Activated CD8-positive, alpha-beta memory T cell treated with anti-CD3 and anti-CD28 coated beads for 24 hours (primary cell): ENCODE measurements at regions not wholly inside any gene's neighbourhood (a gene's known extent, or its start where the extent isn't known, plus 50 kb on each side); places are given as distances from the start of the nearest gene placed in this dataset.
"Not testable (repeated sequence)": the region's sequence is repeated elsewhere in the genome, so short reads cannot be mapped to it uniquely, and the experiment has no call there.

Experiments
- DNase-seq: peaks from one replicate; pipeline ENCODE4 v3.0.0-alpha.2; 2020

DNA sequence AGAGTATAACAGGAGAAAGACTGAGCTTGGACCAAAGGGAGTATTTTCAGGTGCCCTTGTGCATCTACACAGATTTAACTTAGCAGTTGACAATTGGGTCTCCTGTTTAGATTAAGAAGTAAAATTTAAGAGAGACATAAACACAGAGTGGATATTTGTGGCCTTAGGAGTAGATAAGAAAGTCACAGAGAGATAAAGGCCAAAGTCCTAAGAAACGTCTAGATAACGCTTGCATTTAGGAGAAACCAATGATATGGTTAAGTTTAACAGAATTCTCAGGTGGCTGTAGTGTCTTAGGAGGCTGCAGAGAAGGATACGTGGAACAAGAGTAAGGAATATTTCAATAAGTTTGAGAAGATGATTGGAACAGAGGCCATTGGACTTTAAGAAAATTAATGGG lies 155.0 kb upstream of the DAB2 start:
- DNase-seq, result no peak

DNA sequence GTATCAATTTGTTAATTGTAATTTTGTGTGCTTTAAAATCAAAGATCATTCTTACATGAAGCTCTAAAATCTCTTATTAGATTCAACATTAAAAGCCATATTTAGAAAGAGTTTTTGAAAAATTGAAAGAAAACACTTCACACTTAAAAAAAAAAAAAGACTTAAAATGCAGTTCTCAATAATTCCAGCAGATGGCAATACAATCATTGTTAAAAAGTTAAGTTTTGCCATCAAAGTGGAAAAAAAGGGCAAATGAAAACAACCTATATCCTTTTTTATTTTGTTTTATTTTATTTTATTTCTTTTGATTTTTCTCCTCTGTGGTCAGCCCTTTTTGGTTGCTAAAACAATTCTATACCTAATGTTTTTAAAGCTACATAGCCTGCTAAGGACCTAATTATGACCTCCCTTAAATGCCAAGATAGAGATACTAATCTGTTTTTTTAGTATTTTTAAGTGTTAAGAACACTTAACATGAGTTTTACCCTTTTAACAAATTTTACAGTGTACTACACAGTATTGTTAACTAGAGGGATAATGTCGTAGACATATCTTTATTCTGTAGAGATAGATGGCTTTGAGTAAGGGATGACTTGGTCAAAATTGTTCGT lies 154.2 kb upstream of the DAB2 start:
- no peak for DNase-seq

DNA sequence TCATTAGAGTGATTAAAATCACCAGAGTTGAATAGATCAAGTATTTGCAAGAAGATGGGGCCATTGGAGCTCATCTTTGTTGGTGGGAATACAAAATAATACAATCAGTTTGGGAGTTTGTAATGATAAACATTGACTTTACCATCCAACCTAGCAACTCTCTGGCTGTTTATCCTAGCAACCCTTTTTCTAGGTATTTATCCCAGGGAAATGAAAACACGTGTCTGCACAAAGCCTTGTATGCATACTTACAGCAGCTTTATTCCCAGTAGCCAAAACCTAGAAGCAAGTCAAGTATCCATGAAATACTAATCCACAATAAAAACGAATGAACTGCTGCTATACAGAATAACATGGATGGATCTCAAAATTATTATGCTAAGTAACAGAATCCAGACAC lies 152.7 kb upstream of the DAB2 start:
- DNase-seq, result no peak

DNA sequence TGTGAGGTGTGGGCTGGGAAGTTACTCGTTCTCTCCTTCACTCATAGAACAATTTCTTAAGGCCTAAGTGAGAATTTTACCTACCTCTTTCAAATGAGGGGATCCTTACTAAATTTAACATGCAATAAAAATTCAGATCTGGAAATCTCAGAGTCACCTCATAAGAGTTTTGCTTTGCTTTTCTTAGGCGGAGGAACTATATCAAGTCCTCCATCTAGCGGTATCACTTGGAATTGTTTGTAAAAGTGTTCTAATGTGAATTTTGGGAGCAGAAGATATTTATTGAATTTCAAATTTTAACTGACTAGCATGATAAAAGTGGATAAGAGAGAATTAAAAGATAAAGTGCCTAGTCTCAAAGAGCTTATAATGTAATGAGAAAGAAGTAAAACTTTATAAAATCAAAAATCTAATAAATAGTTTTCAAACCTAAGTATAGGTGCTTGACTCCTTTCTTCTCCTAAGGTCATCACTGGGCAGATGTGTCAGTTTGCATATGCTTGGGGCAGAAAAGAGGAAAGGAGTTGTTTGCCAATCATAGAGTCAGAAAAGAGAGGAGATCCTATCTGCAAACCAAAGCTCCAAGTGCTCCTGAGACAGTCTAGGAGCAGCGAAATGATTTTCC lies 145.7 kb upstream of the DAB2 start:
- no peak for DNase-seq

DNA sequence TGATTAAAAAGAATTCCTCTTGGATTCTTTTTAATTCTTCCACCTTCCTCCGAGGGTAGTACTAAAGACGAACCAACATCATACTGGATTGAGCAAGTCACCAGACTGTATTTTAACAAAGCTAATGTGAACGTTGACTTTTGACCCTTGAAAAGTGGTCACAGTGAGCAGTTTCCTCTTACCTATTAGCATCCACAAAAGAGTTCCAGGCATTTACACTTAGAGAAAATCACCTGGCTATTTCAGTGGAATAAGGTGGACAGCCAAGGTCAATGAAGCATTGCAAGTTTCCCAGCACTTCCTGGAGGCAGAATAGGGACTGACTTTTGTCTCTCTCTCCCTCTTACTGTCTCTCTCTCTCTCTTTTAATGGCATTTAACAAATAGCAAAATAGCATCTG lies 145.1 kb upstream of the DAB2 start:
- no peak for DNase-seq

DNA sequence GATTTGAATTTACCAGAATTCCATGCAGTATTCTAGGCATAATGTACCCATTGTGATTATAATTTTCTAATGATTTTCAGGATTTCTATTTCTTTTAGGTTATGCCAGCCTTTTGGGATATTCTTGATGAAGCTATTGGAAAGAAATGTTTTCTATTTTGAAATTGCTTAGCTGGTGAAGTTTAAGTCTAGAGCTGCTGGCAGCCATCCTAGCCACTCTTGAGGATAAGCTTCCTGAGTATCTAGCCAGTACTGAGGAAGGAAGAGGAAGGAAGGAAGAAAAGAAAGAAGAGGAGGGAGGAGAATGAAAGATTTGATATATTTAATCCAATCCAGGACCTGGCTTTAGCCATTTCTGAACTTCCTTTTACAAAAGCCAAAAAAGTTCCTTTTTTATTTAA lies 142.1 kb upstream of the DAB2 start:
- no peak for DNase-seq

DNA sequence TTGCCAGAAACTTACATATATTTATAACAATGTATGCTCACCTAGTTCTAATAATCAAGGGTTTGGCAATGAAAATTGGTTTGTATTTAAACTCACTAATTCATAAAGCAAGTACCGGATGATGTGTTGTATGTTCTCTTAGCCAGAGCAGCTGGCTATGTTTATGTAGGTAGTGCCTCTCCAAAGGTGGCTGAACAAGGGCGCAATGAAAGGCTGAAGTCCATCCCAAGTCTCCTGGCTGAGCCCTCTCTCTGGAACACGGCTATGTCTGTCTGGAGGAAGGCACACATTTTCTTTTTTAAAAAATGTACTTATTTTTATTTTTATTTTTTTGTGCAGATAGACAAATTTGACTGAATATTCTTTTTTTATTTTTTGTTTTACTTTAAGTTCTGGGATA lies 141.2 kb upstream of the DAB2 start:
- DNase-seq, result no peak

DNA sequence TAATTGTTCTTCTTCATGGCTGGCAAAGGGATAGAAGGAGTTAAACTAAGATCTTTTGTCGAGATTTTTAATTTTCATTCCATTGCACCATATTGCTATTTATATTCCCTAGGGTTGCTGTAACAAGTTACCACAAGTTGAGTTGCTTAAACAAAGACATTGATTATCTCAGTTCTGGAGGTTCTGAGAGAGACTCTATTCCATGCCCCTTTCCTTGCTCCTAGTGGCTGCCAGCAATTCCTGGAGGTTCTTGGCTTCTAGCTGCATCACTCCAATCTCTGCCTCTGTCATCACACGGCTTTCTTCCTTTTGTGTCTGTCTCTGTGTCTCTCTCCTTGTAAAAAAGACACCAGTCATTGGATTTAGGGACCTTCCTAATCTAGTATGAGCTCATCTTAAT lies 136.6 kb upstream of the DAB2 start:
- DNase-seq, result no peak

DNA sequence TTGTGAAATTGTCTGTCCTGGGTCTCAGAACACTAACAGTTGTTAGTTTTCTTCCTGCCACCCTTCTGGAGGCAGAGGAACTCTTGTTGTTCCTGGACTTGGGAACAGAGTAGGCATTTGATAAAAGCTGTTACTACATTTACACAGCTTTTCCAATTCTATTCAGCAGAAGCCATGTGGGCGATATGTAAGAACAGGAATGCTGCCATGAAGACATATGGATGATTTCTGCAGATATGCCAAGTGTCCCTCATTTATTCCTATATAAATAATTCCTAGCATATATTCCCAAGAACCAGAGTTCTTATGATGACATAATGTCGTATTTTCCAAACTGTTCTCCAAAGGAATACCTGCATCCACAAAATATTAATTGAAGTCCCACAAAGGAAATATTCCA lies 135.9 kb upstream of the DAB2 start:
- no peak for DNase-seq

DNA sequence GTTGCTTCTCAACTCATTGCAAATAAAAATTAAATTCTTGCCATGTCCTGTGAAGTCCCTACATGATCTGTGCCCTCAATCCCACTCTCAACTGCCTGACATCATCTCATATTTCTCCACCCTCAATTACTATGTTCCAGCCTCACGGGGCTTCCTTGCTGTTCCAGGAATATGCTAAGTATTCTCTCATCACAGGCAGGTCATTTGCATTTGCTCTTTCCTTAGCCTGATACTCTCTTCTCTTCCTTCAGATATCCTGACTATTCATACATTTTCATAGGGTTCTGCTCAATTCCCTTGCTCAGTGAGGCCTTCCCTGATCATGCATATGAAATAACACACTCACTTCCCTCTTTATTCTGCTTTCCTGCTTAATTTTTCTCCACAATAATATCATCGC lies 135.1 kb upstream of the DAB2 start:
- no peak for DNase-seq

DNA sequence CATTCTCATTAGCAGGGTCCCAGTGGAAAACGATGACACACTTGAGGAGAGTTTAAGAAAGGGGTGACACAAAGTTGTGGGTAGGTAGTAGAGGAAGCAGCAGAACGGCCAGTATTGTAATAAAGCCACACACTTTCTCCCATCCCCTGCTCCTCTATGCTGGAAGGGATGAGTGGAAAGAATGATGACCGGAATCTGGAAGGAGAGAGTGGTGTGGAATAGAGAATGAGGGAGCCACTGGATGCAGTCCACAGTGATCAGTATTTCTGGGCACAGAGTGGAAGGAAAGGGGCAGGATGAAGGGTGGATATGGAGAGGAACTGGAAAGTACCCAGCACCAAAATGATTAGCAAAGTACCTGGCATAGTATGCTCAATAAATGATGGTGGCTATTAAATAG lies 133.8 kb upstream of the DAB2 start:
- DNase-seq, result no peak

DNA sequence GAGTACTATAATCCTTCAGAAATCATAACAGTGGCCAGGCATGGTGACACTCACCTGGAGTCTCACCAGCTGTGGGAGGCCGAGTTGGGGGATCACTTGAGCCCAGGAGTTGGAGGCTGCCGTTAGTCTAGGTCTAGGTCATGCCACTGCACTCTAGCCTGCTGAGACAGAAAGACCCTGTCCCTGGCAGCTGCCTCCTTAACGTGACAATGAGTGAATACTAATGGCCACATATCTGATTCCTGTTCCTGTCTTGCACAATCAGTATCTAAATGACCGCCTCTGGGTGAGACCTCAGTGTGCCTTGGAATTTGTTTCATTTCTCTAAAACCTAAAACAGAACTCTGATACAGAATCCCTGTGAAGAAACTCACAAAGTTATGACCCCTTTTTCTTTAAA lies 131.0 kb upstream of the DAB2 start:
- DNase-seq, result no peak

DNA sequence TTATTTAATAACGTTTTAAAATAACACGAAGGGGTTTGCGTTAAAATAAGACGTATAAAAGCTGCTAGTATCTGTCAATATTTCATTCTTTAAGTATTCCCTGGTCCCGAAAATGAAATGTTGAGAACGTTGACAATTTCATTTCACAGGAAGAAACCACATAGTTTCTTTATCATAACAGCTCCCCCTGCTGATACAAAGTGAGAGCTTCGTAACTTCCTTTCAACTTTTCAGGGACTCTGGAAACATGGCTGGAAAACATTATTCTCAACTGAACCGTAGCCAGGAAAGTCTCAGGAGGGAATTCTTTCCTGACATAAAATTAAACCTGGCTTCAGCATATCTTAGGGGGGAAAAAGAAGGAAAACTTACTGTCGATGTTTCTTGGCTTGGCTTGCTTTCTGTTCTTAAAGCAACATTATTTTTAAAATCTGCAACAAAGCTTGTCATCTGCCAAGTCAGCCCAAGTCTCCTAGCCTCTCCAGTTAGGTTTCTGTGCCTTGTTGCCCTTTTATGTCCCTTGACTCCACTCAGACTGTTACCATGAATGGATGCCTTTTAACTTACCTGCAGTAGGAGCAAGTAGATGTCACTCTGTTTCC lies 122.9 kb upstream of the DAB2 start:
- DNase-seq, result no peak

DNA sequence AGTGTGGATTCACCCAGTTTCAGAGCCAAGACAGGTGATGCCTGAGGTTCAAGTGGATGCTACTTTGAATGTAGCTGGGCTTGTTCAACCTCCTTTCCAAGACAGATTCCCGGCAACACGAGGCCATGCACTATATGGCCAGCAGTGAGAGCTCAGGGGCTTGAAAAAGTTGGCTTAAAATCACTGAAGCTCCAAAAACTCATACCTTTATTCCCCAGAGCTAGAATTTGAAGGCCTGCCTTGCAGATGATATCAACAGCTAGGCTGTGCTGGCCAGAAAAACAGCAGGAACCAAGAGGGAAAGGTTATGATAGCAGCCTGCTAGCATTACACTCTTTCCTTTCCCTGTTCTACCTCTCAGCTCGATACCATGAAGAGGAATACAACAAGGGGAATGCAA lies 120.2 kb upstream of the DAB2 start:
- DNase-seq, result no peak

DNA sequence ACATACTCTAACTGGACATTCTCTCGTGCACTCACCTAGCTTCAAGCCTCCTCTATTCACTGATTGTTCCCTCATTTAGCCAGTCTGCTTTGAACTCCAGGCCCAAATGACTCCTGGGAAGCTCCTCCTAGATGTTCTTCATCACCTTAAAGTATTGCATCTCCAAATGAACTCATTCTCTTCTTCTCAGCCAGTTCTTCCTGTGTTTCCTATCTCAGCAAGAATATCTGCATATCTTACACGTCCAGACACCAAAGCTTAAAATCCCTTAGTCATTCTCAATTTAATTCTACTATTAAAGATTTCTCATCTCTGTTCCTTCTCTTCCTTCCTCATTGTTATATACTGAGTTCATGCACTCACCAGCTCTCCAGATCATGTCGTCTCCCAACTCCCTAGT lies 118.6 kb upstream of the DAB2 start:
- no peak for DNase-seq

DNA sequence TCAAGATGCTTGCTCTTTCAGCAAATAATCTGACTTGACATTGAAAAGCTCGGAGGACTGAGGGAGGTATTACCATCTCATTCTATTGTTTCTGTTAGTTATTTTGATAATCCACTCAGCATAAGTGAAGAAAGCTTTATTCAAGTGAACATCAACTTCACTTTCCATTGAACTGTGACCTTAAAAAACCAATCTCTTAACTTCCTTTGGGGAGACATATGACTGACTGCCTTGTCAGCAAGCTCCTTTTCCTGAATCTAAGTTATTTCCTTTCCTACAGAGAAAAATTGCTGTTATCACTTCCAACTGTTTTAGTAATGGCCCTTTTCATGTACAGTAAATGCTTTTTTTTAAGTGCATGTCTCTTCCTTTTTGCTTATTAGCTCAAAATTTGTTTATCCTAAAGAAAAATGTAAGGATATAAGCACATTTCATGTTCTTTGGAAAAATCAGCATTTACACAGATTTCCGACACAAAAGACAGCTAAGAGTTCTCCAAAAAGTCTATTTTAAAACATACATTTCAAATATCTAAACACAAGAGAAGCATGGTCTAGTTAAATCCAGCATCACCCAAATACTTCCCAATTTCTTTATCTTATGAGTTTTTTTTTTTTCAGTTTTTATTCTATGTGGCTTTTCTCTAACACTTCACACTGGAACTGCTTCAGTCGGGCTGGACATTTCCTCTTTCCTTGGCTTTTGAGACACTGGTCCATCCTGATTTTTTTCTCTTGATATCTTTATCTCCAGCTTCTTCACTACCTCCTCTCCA lies 117.9 kb upstream of the DAB2 start:
- DNase-seq, result no peak

DNA sequence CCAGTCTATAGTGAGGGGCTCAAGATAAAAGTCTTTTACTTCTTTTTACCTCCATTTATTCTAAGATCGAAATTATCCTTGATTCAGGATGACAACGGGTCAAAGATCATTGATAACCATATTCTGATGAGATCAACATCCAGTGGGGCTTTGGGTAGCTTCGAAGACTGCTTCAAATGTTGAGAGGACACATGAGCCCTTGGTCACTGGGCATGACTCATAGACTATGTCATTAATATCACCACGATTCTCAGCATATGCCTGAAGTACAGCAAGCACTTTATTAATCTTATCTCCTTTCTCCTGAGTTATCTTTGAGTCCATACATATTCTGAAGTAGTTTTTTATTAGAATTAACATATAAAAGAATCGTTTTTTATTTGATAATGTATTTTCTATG lies 117.1 kb upstream of the DAB2 start:
- DNase-seq, result no peak

DNA sequence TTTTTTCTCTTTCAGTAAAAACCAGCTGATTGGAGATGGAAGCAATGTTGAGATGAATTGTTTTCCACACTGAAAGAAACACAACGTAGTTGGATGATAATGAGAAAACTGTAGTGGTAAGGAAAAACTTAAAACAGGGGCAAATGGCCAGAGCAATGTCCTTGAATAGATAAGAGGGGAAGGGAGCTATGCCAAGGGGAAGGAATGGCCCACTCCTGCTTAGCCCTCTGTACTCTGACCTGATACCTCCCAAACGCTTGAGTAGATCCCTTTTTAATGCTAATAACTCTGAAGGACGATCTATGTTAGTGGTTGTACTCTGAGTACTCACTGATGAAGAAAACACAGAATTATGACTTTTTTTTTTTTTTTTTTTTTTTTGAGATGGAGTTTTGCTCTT lies 114.7 kb upstream of the DAB2 start:
- DNase-seq, result no peak

DNA sequence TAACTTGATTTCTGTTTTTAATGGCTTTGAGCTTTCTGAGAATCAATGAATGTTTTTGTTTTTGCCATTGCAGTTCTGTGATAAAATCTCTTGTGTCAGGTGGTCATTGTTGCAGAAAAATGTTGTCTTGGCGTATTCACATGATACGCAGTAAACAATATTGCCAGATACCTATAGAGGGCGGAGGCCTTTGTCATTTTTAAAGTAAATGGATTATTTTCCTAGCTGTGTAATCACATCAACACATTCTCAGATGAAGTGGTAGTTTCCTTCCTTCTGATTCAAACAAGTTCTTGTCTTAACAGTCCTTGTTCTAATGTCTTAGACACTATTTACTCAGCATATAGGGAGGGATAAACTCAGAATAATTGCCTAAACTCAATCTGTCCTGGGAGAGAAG lies 109.9 kb upstream of the DAB2 start:
- DNase-seq, result no peak

DNA sequence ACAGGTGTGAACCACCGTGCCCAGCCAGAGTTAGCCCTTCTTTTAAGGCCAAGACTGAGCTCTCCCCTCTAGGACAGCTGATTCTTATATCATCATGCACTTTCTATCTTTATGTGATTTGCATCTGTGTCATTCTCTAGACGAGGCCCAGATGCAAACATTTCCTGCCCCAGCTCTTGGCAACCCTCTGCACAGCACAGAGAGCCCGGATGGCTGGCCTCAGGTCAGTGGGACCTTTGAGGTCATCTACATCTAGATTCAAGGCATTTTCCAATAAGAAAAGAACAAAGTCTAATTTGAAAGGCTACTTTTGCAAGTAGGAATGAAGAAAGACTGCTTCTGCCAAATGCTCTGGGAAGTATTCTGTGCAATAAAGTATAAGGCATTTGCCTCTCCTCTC lies 109.0 kb upstream of the DAB2 start:
- no peak for DNase-seq

DNA sequence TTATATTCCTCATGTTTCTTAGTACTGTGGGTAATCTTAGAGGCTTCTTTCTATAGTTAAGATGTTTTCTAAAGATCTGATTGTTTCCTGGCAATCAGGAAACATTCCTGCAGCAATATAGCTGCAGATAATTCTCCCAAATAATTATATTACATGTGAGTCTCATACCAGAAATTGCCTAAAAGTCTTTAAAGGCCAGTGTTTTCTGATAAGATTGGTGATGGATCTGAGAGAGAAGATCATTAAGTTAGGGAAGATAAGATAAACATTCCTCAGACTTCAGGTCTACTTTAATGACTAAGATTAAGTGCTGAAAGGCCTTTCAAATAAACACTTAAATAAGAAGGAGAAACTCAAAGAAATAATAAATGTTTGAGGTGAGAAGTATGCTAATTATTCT lies 107.7 kb upstream of the DAB2 start:
- no peak for DNase-seq

DNA sequence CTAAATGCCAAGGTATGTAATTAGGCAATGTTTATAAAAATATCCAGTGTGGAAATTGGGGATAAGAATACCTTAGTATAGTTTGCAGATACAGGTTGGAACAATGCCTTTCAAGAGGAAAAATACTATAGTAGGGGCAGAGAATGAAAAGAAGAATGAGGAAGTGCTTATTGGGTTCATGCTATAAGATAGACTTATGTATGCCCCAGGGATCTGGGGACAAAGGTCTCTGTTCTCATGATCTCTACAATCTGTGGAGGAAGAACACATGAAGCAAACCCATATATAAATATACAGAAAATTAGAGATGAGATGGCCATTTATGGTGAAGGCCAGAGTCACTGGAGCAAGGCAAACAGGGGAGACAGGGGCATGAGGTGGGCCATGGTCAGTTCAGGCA lies 106.5 kb upstream of the DAB2 start:
- no peak for DNase-seq

DNA sequence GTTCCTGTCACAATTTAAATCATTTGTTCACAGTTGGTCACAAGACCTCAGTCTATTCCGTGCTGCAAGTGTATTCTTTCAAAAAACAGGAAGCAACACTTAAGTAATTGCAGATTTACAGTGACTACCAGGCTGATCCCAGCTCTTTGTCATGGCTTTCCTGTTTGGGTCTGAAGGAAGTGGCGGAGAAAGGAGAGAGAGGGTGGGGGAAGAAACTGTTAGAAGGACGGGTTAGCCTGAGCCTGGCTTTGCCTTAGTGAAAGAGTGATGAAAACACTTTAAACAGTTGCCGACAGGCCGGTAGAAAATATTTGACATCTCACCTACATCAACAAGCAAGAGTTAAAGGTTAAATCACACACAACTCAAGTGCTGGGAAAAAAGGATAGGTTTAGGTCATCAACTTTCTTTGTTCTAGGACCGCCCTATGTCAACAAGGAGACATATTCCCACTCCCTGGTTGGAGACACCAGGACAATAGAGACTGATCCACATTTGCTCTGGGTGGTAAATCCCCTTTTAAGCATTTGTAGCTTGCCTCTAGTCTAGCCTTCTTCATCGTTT lies 102.2 kb upstream of the DAB2 start:
- no peak for DNase-seq

DNA sequence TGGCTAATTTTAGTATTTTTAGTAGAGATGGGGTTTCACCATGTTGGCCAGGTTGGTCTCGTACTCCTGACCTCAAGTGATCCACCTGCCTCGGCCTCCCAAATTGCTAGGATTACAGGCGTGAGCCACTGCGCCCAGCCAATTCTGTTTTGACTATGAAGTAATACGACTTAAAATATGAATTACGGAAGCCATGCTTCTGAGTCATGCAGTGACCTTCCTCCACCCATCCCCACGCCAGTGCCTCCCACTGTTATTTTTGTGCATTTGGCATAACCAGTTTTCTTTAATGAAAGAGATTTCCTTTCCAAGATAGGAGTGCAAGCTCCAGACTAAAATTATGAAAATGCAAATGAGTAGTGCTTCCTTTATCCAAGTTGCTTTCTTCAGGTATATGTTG lies 101.0 kb upstream of the DAB2 start:
- DNase-seq, result not testable (repeated sequence)
